GM19023 (cell line): ENCODE measurements at regions not wholly inside any gene's neighbourhood (a gene's known extent, or its start where the extent isn't known, plus 50 kb on each side); places are given as distances from the start of the nearest gene placed in this dataset.

Source experiments
- ATAC-seq: cut with Tn5 transposase; IDR thresholded peaks from one replicate; pipeline ENCODE4 v1.9.1; 2021; ENCODE audit warnings: mild to moderate bottlenecking, moderate library complexity; ENCODE audit not compliant: unreplicated experiment

- no peak for ATAC-seq
Observed at GRCh38 chr9:81394881-81395675, 294.3 kb downstream of the TLE1 start.

- ATAC-seq, result no peak
Observed at GRCh38 chr9:81393985-81394811, 295.1 kb downstream of the TLE1 start.

GRCh38 chr9:81391457-81391825, 297.9 kb downstream of the TLE1 start:
- ATAC-seq, result no peak

GRCh38 chr9:81390792-81391456, 298.4 kb downstream of the TLE1 start:
- no peak for ATAC-seq

GRCh38 chr9:81389569-81389993, 299.8 kb downstream of the TLE1 start:
- no peak for ATAC-seq

- no peak for ATAC-seq
Observed at GRCh38 chr9:81388831-81389230, 300.5 kb downstream of the TLE1 start.

- no peak for ATAC-seq
Observed at GRCh38 chr9:81387360-81388106, 301.8 kb downstream of the TLE1 start.

- no peak for ATAC-seq
Observed at GRCh38 chr9:81384911-81385310, 304.4 kb downstream of the TLE1 start.

- ATAC-seq, result no peak
Observed at GRCh38 chr9:81382281-81382680, 307.1 kb downstream of the TLE1 start.

GRCh38 chr9:81381694-81382093, 307.7 kb downstream of the TLE1 start:
- no peak for ATAC-seq

- ATAC-seq, result no peak
Observed at GRCh38 chr9:81380504-81381359, 308.6 kb downstream of the TLE1 start.

- ATAC-seq, result no peak
Observed at GRCh38 chr9:81379655-81380054, 309.7 kb downstream of the TLE1 start.

GRCh38 chr9:81377921-81378320, 311.4 kb downstream of the TLE1 start:
- ATAC-seq, result no peak

- ATAC-seq, result no peak
Observed at GRCh38 chr9:81377320-81377719, 312.0 kb downstream of the TLE1 start.

- ATAC-seq, result no peak
Observed at GRCh38 chr9:81375187-81376100, 313.9 kb downstream of the TLE1 start.

GRCh38 chr9:81374459-81375186, 314.7 kb downstream of the TLE1 start:
- ATAC-seq, result no peak

- ATAC-seq, result no peak
Observed at GRCh38 chr9:81373294-81373693, 316.1 kb downstream of the TLE1 start.

- ATAC-seq, result no peak
Observed at GRCh38 chr9:81372628-81373191, 316.6 kb downstream of the TLE1 start.
